WTC11 (cell line): ENCODE measurements at regions not wholly inside any gene's neighbourhood (a gene's known extent, or its start where the extent isn't known, plus 50 kb on each side); places are given as distances from the start of the nearest gene placed in this dataset.
A peak's percentile ranks its signal among the peaks of the same experiment; 100 is the strongest.

Experiments
- ATAC-seq: fragments of 200-7000 bp; cut with Tn5 transposase; 2 replicates; pipeline ENCODE4 v1.10.0; 2021; ENCODE audit warnings: mild to moderate bottlenecking, moderate library complexity
- CTCF ChIA-PET: fragments of 300-600 bp; sonication (Branson Sonifier 250); formaldehyde crosslinking; loops from one replicate; lab custom pipeline; 2021; ENCODE audit warnings: antibody characterized with exemption; lab: Charles Lee
- POLR2A ChIA-PET: fragments of 350-600 bp; sonication (Branson Sonifier 250); formaldehyde crosslinking; loops from one replicate; lab custom pipeline; 2021; ENCODE audit warnings: antibody characterized with exemption; lab: Charles Lee
- DNase-seq: peaks from one replicate; pipeline ENCODE4 v3.0.0; 2021; ENCODE audit warnings: low spot score
- H3K27ac Mint-ChIP-seq: 2 replicates; pipeline ENCODE4 v1.8.0; 2021; ENCODE audit warnings: mixed read lengths
- H3K27me3 Mint-ChIP-seq: 2 replicates; pipeline ENCODE4 v1.8.0; 2021; ENCODE audit warnings: low read depth, mild to moderate bottlenecking, moderate library complexity, mixed read lengths
- H3K36me3 Mint-ChIP-seq: 2 replicates; pipeline ENCODE4 v1.8.0; 2021; ENCODE audit warnings: mixed read lengths
- H3K4me1 Mint-ChIP-seq: 2 replicates; pipeline ENCODE4 v1.8.0; 2022; ENCODE audit warnings: mixed read lengths
- H3K4me3 Mint-ChIP-seq: 2 replicates; pipeline ENCODE4 v1.8.0; 2021; ENCODE audit warnings: mild to moderate bottlenecking, moderate library complexity, mixed read lengths
- H3K9me3 Mint-ChIP-seq: 2 replicates; pipeline ENCODE4 v1.8.0; 2021; ENCODE audit warnings: mixed read lengths
- AR ChIP-seq: fragments of 250-450 bp; sonication (Bioruptor Pico); IDR thresholded peaks from 2 replicates; pipeline ENCODE4 v1.9.0; 2021; ENCODE audit warnings: mild to moderate bottlenecking
- ARID4B ChIP-seq: sonication (generic); formaldehyde crosslinking; IDR thresholded peaks from 2 replicates; pipeline ENCODE4 v1.8.0; 2023; ENCODE audit warnings: missing genetic modification reagents, mild to moderate bottlenecking, borderline replicate concordance
- ATF6 ChIP-seq: sonication (generic); formaldehyde crosslinking; IDR thresholded peaks from 2 replicates; pipeline ENCODE4 v1.8.1; 2023; ENCODE audit warnings: mild to moderate bottlenecking, missing genetic modification reagents
- CREM ChIP-seq: sonication (generic); formaldehyde crosslinking; IDR thresholded peaks from 2 replicates; pipeline ENCODE4 v1.8.1; 2022; ENCODE audit warnings: mild to moderate bottlenecking, missing genetic modification reagents, moderate library complexity
- CTCF ChIP-seq: fragments of 200-600 bp; IDR thresholded peaks from 2 replicates; pipeline ENCODE4 v1.8.0; 2022; ENCODE audit warnings: antibody characterized with exemption
- ELF4 ChIP-seq: sonication (generic); formaldehyde crosslinking; IDR thresholded peaks from 2 replicates; pipeline ENCODE4 v1.8.1; 2022; ENCODE audit warnings: low read depth, mild to moderate bottlenecking, moderate library complexity, missing genetic modification reagents
- HMGA2 ChIP-seq: fragments of 250-450 bp; sonication (Bioruptor Pico); IDR thresholded peaks from 2 replicates; pipeline ENCODE4 v1.4.0; 2021; ENCODE audit warnings: mild to moderate bottlenecking, moderate library complexity
- JUN ChIP-seq: sonication (generic); formaldehyde crosslinking; IDR thresholded peaks from 2 replicates; pipeline ENCODE4 v1.8.0; 2023; ENCODE audit warnings: mild to moderate bottlenecking, missing genetic modification reagents
- MYBL2 ChIP-seq: sonication (generic); formaldehyde crosslinking; IDR thresholded peaks from 2 replicates; pipeline ENCODE4 v1.8.1; 2023; ENCODE audit warnings: mild to moderate bottlenecking, moderate library complexity, missing genetic modification reagents
- NR3C1 ChIP-seq: sonication (generic); formaldehyde crosslinking; conservative IDR thresholded peaks from 2 replicates; pipeline ENCODE4 v1.8.1; 2023; ENCODE audit warnings: low read depth, mild to moderate bottlenecking, missing genetic modification reagents
- RELA ChIP-seq: sonication (generic); formaldehyde crosslinking; IDR thresholded peaks from 2 replicates; pipeline ENCODE4 v1.8.1; 2022; ENCODE audit warnings: missing genetic modification reagents, mild to moderate bottlenecking, borderline replicate concordance
- RORB ChIP-seq: fragments of 250-450 bp; sonication (Bioruptor Pico); IDR thresholded peaks from 2 replicates; pipeline ENCODE4 v1.9.0; 2021; ENCODE audit warnings: mild to moderate bottlenecking
- STAT6 ChIP-seq: sonication (generic); formaldehyde crosslinking; conservative IDR thresholded peaks from 2 replicates; pipeline ENCODE4 v1.8.1; 2023; ENCODE audit warnings: mild to moderate bottlenecking, low read depth, missing genetic modification reagents, moderate library complexity
- TEAD1 ChIP-seq: sonication (generic); formaldehyde crosslinking; IDR thresholded peaks from 2 replicates; pipeline ENCODE4 v1.8.0; 2022; ENCODE audit warnings: mild to moderate bottlenecking, missing genetic modification reagents
- USF2 ChIP-seq: sonication (generic); formaldehyde crosslinking; IDR thresholded peaks from 2 replicates; pipeline ENCODE4 v1.8.1; 2023; ENCODE audit warnings: mild to moderate bottlenecking, missing genetic modification reagents, moderate library complexity
- ZNF121 ChIP-seq: sonication (generic); formaldehyde crosslinking; IDR thresholded peaks from 2 replicates; pipeline ENCODE4 v1.8.0; 2023; ENCODE audit warnings: missing genetic modification reagents
- ZNF232 ChIP-seq: sonication (generic); formaldehyde crosslinking; IDR thresholded peaks from 2 replicates; pipeline ENCODE4 v1.8.0; 2022; ENCODE audit warnings: mild to moderate bottlenecking, missing genetic modification reagents
- ZNF263 ChIP-seq: sonication (generic); formaldehyde crosslinking; IDR thresholded peaks from 2 replicates; pipeline ENCODE4 v1.8.1; 2022; ENCODE audit warnings: low read depth, mild to moderate bottlenecking, moderate library complexity, missing genetic modification reagents
- ZNF396 ChIP-seq: fragments of 250-450 bp; sonication (Bioruptor Pico); IDR thresholded peaks from 2 replicates; pipeline ENCODE4 v1.8.0; 2021; ENCODE audit warnings: mild to moderate bottlenecking, moderate library complexity, borderline replicate concordance
- ZNF423 ChIP-seq: fragments of 250-450 bp; sonication (Bioruptor Pico); IDR thresholded peaks from 2 replicates; pipeline ENCODE4 v2.1.2; 2022; ENCODE audit warnings: mild to moderate bottlenecking, moderate library complexity
- ZNF671 ChIP-seq: fragments of 250-450 bp; sonication (Bioruptor Pico); IDR thresholded peaks from 2 replicates; pipeline ENCODE4 v1.8.0; 2021; ENCODE audit warnings: mild to moderate bottlenecking

GRCh38 chr21:40923901-40924300 is 76.9 kb upstream of the DSCAM start:
- H3K36me3 Mint-ChIP-seq: peaks cover 18% of the 10 kb centered on the region
- H3K4me3 Mint-ChIP-seq: no peak overlapping the region
- H3K9me3 Mint-ChIP-seq: peaks cover 19% of the 10 kb centered on the region
- POLR2A ChIA-PET: interaction anchor here (0.6 kb wide), 2 partner anchors 71 to 119 kb away, joined by 4 to 5 read pairs; no protein-coding TSS in a partner anchor
- no peak for TF ChIP-seq MYBL2 (CRISPR knock-in tag)
- TF ChIP-seq ZNF232 (CRISPR knock-in tag): no peak
- TF ChIP-seq USF2: no peak
- no peak for TF ChIP-seq HMGA2 (CRISPR knock-in tag)
- TF ChIP-seq ZNF396 (CRISPR knock-in tag): no peak
- TF ChIP-seq RELA (CRISPR knock-in tag): no peak
- no peak for TF ChIP-seq CTCF
- no peak for TF ChIP-seq ZNF263 (CRISPR knock-in tag)
- TF ChIP-seq STAT6 (CRISPR knock-in tag): no peak
- TF ChIP-seq ELF4 (CRISPR knock-in tag): no peak
- no peak for TF ChIP-seq ARID4B (CRISPR knock-in tag)
- TF ChIP-seq, all 79 proteins: peak for 0
- peak; percentile 63 for ATAC-seq
- no peak for DNase-seq
- H3K27me3 Mint-ChIP-seq: peaks cover 6% of the 10 kb centered on the region
- no peak overlapping the region for H3K27ac Mint-ChIP-seq
- CTCF ChIA-PET: interaction anchor here (0.6 to 1.0 kb wide), 2 partner anchors 148 to 1056 kb away, joined by 3 read pairs; partner anchors contain the start of gene PCP4
- H3K4me1 Mint-ChIP-seq: peaks cover 30% of the 10 kb centered on the region

GRCh38 chr21:40924641-40925040 is 77.7 kb upstream of the DSCAM start:
- no peak; the same call in 1 of the 2 replicates for ATAC-seq
- Mint-ChIP-seq H3K36me3 (peaks cover 25% of the 10 kb centered on the region), H3K27ac (peak overlapping the region; percentile 11; the same call in 1 of the 2 replicates), H3K9me3 (peaks cover 27% of the 10 kb centered on the region), H3K27me3 (peaks cover 9% of the 10 kb centered on the region), H3K4me1 (peaks cover 30% of the 10 kb centered on the region), H3K4me3 (no peak overlapping the region)
- peak; percentile 18 for DNase-seq
- POLR2A ChIA-PET: no interaction called here
- CTCF ChIA-PET: interaction anchor here (0.6 to 1.0 kb wide), 2 partner anchors 147 to 1057 kb away, joined by 3 read pairs; partner anchors contain the start of gene PCP4
- no peak for TF ChIP-seq NR3C1 (CRISPR knock-in tag)
- no peak for TF ChIP-seq ZNF121
- no peak for TF ChIP-seq ZNF396 (CRISPR knock-in tag)
- no peak for TF ChIP-seq TEAD1
- TF ChIP-seq ZNF263 (CRISPR knock-in tag): no peak
- TF ChIP-seq RORB (CRISPR knock-in tag): no peak
- TF ChIP-seq ZNF423 (CRISPR knock-in tag): no peak
- no peak for TF ChIP-seq ZNF671 (CRISPR knock-in tag)
- TF ChIP-seq JUN: no peak
- no peak for TF ChIP-seq ATF6 (CRISPR knock-in tag)
- TF ChIP-seq AR: no peak
- no peak for TF ChIP-seq CREM (CRISPR knock-in tag)
